ENCODE measurements at regions not wholly inside any gene's neighbourhood (a gene's known extent, or its start where the extent isn't known, plus 50 kb on each side); places are given as distances from the start of the nearest gene placed in this dataset.

- H3K4me1 ChIP-seq (ENCODE audit: control insufficient read depth, insufficient read depth, low read length), result peaks cover 4% of the 10 kb centered on the region; the same call in 1 of the 2 replicates
- POLR2A ChIA-PET, result no interaction called here
- no peak overlapping the region for H3K4me3 ChIP-seq (ENCODE audit: low read depth, low read length)
- no peak overlapping the region for H3K27ac ChIP-seq (ENCODE audit: extremely low read depth, low read depth, low read length)
- H3K36me3 ChIP-seq (ENCODE audit: control insufficient read depth in 2 of 2, insufficient read depth in 1 of 2, low read length in 2 of 2), result no peaks in the 10 kb centered on the region
- H3K9me3 ChIP-seq (ENCODE audit: control insufficient read depth, insufficient read depth, low read depth, low read length), result no peaks in the 10 kb centered on the region
- TF ChIP-seq, protein P1, sequence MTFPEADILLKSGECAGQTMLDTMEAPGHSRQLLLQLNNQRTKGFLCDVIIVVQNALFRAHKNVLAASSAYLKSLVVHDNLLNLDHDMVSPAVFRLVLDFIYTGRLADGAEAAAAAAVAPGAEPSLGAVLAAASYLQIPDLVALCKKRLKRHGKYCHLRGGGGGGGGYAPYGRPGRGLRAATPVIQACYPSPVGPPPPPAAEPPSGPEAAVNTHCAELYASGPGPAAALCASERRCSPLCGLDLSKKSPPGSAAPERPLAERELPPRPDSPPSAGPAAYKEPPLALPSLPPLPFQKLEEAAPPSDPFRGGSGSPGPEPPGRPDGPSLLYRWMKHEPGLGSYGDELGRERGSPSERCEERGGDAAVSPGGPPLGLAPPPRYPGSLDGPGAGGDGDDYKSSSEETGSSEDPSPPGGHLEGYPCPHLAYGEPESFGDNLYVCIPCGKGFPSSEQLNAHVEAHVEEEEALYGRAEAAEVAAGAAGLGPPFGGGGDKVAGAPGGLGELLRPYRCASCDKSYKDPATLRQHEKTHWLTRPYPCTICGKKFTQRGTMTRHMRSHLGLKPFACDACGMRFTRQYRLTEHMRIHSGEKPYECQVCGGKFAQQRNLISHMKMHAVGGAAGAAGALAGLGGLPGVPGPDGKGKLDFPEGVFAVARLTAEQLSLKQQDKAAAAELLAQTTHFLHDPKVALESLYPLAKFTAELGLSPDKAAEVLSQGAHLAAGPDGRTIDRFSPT (tag by site-specific recombination; IDR thresholded peaks at IDR 0.05), result no peak
- no peak for TF ChIP-seq ZNF354C (tag by site-specific recombination; IDR thresholded peaks at IDR 0.05; ENCODE audit: borderline replicate concordance, low read depth)
- no peak for TF ChIP-seq MYNN (tag by site-specific recombination; IDR thresholded peaks at IDR 0.05; ENCODE audit: borderline replicate concordance)
- no peak for TF ChIP-seq ZNF18 (tag by site-specific recombination; IDR thresholded peaks at IDR 0.05)
- TF ChIP-seq ZEB2 (tag by site-specific recombination; IDR thresholded peaks at IDR 0.05), result no peak
- TF ChIP-seq ZNF423 (tag by site-specific recombination; IDR thresholded peaks at IDR 0.05), result no peak
- no peak for TF ChIP-seq ZNF639 (tag by site-specific recombination; IDR thresholded peaks at IDR 0.05)
- CTCF ChIA-PET, result interaction anchor here (0.6 to 2.8 kb wide), 2 partner anchors 62 to 120 kb away, joined by 4 to 12 read pairs; no protein-coding TSS in a partner anchor
These were observed 51.0 kb upstream of the OSBPL3 start for GRCh38 chr7:25031007-25031406.
